SK-N-MC (cell line): ENCODE measurements at regions not wholly inside any gene's neighbourhood (a gene's known extent, or its start where the extent isn't known, plus 50 kb on each side); places are given as distances from the start of the nearest gene placed in this dataset.

Source experiments
- EZH2 ChIP-seq: fragments of 200-600 bp; sonication (generic); IDR thresholded peaks from one replicate; pipeline ENCODE4 v1.6.1; 2017; ENCODE audit warnings: antibody characterized with exemption
- POLR2AphosphoS5 ChIP-seq: IDR thresholded peaks from 2 replicates; pipeline ENCODE4 v1.6.1; 2012; ENCODE audit warnings: mild to moderate bottlenecking, low read depth, low read length, borderline replicate concordance

- TF ChIP-seq POLR2AphosphoS5 (no peak), EZH2 (no peak)
These were observed 68.1 kb upstream of the SIMC1 start for GRCh38 chr5:176170084-176170483.
